ENCODE measurements at regions not wholly inside any gene's neighbourhood (a gene's known extent, or its start where the extent isn't known, plus 50 kb on each side); places are given as distances from the start of the nearest gene placed in this dataset.

GRCh38 chr4:125225806-125226205, 88.9 kb upstream of the FAT4 start:
- WGBS (ENCODE audit: insufficient coverage), result no CpG with 5 or more reads among the region's 2 CpGs
- Mint-ChIP-seq H3K36me3 (no peaks in the 10 kb centered on the region), H3K27me3 (ENCODE audit: low read depth in 3 of 3) (peaks cover 0 to 2% (median 0%) of the 10 kb centered on the region in 3 donors), H3K9me3 (peaks cover 0 to 6% (median 3%) of the 10 kb centered on the region in 7 donors), H3K4me3 (no peak overlapping the region), H3K4me1 (no peaks in the 10 kb centered on the region), H3K27ac (no peak overlapping the region)
- Histone ChIP-seq H4K20me1 (ENCODE audit: insufficient read depth, low read length) (no peaks in the 10 kb centered on the region), H3K4me1 (ENCODE audit: control insufficient read depth in 1 of 2, insufficient read depth in 2 of 2, low read length in 2 of 2) (no peaks in the 10 kb centered on the region), H2AFZ (ENCODE audit: insufficient read depth, low read depth, low read length, poor library complexity, severe bottlenecking) (no peak overlapping the region), H3K27me3 (ENCODE audit: control insufficient read depth in 2 of 2, insufficient read depth in 2 of 2, low read length in 2 of 2) (no peaks in the 10 kb centered on the region), H3K9ac (ENCODE audit: insufficient read depth, low read length, poor library complexity, severe bottlenecking) (no peak overlapping the region), H3K36me3 (replicated peaks in 1 of 2; ENCODE audit: control insufficient read depth in 1 of 2, insufficient read depth in 2 of 2, low read length in 2 of 2) (no peaks in the 10 kb centered on the region), H3K4me3 (replicated peaks in 1 of 3; ENCODE audit: low read depth in 2 of 3, low read length in 3 of 3) (no peak overlapping the region), H3K9me3 (replicated peaks in 1 of 2; ENCODE audit: control insufficient read depth in 1 of 2, insufficient read depth in 1 of 2, low read length in 2 of 2) (peaks cover 0 to 3% of the 10 kb centered on the region in 2 donors), H3K4me2 (replicated peaks; ENCODE audit: extremely low read depth, low read length, poor library complexity, severe bottlenecking) (no peak overlapping the region), H3K27ac (ENCODE audit: low read depth in 1 of 2, low read length in 2 of 2) (no peak overlapping the region), H3K79me2 (ENCODE audit: insufficient read depth, low read length) (no peaks in the 10 kb centered on the region)
- intact Hi-C loops (cut with micrococcal nuclease), result no loop called here
- no peak for TF ChIP-seq CTCF (IDR thresholded peaks at IDR 0.05)
- no peak for DNase-seq

GRCh38 chr4:125200556-125200955, 114.2 kb upstream of the FAT4 start:
- peaks cover 2 to 4% of the 10 kb centered on the region in 2 donors for H3K9me3 ChIP-seq (replicated peaks in 1 of 2; ENCODE audit: control insufficient read depth in 1 of 2, insufficient read depth in 1 of 2, low read length in 2 of 2)
- no peak overlapping the region for H3K4me3 ChIP-seq (replicated peaks in 1 of 3; ENCODE audit: low read depth in 2 of 3, low read length in 3 of 3)
- no peaks in the 10 kb centered on the region for H3K4me1 ChIP-seq (ENCODE audit: control insufficient read depth in 1 of 2, insufficient read depth in 2 of 2, low read length in 2 of 2)
- H3K4me2 ChIP-seq (replicated peaks; ENCODE audit: extremely low read depth, low read length, poor library complexity, severe bottlenecking), result no peak overlapping the region
- H4K20me1 ChIP-seq (ENCODE audit: insufficient read depth, low read length), result no peaks in the 10 kb centered on the region
- H3K4me1 Mint-ChIP-seq, result no peaks in the 10 kb centered on the region
- H3K36me3 ChIP-seq (replicated peaks in 1 of 2; ENCODE audit: control insufficient read depth in 1 of 2, insufficient read depth in 2 of 2, low read length in 2 of 2), result no peaks in the 10 kb centered on the region
- H3K79me2 ChIP-seq (ENCODE audit: insufficient read depth, low read length), result no peaks in the 10 kb centered on the region
- no peak overlapping the region for H2AFZ ChIP-seq (ENCODE audit: insufficient read depth, low read depth, low read length, poor library complexity, severe bottlenecking)
- no peaks in the 10 kb centered on the region for H3K27me3 ChIP-seq (ENCODE audit: control insufficient read depth in 2 of 2, insufficient read depth in 2 of 2, low read length in 2 of 2)
- no peaks in the 10 kb centered on the region for H3K36me3 Mint-ChIP-seq
- no peak overlapping the region for H3K27ac ChIP-seq (ENCODE audit: low read depth in 1 of 2, low read length in 2 of 2)
- H3K9ac ChIP-seq (ENCODE audit: insufficient read depth, low read length, poor library complexity, severe bottlenecking), result no peak overlapping the region
- H3K9me3 Mint-ChIP-seq, result peaks cover 5 to 7% (median 5%) of the 10 kb centered on the region in 7 donors
- no peaks in the 10 kb centered on the region for H3K27me3 Mint-ChIP-seq (ENCODE audit: low read depth in 3 of 3)
- no CpG with 5 or more reads among the region's 1 CpG for WGBS (ENCODE audit: insufficient coverage)
- no peak for DNase-seq
- H3K4me3 Mint-ChIP-seq, result no peak overlapping the region
- no peak overlapping the region for H3K27ac Mint-ChIP-seq
- TF ChIP-seq CTCF (IDR thresholded peaks at IDR 0.05), result no peak
- intact Hi-C loops (cut with micrococcal nuclease), result no loop called here
